CD4-positive, alpha-beta T cell treated with Interferon alpha-2 for 1 hour (primary cell): ENCODE measurements at regions not wholly inside any gene's neighbourhood (a gene's known extent, or its start where the extent isn't known, plus 50 kb on each side); places are given as distances from the start of the nearest gene placed in this dataset.
"Not testable (repeated sequence)": the region's sequence is repeated elsewhere in the genome, so short reads cannot be mapped to it uniquely, and the experiment has no call there.

ENCODE experiments used
- DNase-seq, 2 donors: peaks; one replicate each; pipeline ENCODE4 v3.0.0-alpha.2; 2020 to 2022

DNA sequence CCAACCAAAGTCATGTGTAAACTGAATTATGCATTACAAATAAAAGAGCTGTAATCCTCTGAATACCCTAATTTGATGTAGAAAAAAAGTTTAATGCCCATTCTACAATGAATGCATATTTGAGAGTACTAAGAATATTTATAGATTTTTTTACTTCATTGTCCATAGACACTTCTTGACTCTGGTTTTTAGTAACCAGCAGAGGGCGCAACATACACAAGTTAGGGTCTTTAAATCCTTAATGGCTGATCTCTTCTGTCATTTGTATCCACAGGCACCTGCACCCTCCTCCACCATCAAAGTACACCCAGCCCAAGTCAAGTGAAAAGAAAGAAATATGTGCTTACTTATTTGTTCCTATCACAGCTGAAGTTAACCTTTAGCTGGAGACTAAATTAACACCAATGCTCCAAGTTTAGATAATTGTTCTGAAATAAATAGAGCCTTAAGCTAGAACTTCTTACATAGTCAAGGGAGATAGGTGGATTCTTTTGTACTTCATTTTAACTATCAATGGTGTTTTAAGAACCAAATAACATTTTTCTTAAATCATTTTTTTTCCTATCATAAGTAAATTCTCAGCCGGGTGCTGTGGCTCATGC lies 524.2 kb upstream of the DAB2 start:
- DNase-seq = peak; percentile 61 to 79

DNA sequence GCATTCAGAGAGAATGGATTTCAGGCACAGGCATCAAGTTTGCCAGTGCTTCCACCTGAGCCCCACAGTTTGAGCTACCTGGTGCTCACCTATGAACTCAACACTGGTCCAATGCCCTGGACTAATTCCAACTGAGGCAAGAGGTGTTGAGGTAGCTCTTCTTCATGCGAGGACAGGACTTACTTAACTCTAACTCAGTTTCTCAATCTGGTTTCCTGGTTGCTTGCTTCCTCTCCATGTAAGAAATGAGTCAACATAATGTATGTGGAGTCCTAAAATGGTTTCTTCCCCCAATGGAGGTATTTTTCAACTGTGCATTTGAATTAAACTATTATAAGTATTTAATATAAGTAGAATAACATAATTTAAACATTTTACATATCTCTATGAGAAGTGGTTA lies 523.6 kb upstream of the DAB2 start:
- DNase-seq = no peak

DNA sequence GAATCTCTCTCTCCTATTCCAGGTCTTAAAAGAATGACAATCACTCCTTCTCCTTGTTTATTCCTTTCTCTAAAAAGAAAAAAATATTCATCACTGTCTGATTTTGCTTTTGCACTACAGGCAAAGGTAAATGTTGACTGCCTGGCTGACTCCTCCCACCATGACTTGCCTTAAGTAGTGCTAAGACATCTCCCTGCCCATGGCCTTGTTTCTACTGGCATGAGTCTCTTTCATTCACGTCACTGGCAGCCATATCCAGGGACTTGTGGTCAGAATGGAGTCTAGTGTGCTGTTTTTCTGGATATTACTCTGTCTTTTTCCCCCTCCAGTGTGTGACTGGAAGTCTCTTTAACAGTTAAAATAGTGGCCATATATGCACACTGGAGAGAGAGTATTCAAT lies 522.9 kb upstream of the DAB2 start:
- no peak for DNase-seq

DNA sequence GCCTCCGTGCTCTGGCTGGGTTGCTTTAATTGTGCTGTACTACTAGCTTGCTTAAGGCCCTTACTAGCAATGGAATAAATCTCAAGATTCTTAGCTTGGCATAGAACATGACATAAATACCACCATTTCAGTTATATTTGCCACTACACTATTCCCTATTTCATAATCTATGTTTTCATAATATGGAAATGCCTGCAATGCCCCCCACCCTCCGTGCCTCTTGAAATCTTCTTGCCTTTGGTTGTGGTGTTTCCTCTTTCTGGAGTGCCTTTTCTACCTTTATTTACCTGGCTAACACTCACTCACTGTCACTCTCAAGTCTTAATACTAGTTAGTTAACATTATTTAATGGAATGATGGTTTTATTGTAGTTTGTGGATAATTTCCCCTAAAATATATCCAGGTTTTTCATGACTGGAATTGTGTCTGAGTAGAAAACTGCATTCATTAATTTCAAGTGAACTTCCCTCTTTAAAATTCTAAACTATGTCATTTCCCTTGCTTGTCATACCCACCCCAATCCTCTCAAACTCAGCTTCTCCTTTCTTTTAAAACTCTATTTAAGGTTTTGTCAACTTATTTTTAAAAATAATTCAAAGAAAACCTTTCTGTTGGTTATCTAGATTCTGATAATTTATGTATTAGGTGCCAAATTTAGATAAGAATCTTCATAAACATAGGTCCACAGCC lies 521.7 kb upstream of the DAB2 start:
- DNase-seq = no peak

DNA sequence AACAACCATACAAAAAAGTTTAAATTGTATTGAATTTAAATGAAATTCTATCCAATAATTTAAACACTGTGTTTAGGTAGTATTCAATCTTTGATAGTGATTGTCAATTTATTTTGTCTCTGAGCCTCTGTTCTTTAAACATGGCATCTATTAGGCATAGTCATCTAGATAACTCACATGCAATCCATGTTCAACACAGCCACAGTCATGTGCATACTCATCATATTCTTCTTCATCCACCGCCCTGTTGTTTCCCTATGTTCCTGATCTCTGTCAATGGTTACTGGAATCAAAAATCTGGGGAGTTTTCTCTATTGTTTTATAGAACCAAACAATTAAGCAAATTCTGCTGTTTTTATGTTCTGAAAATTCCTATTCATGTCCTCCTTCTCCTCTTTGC lies 521.1 kb upstream of the DAB2 start:
- no peak for DNase-seq

DNA sequence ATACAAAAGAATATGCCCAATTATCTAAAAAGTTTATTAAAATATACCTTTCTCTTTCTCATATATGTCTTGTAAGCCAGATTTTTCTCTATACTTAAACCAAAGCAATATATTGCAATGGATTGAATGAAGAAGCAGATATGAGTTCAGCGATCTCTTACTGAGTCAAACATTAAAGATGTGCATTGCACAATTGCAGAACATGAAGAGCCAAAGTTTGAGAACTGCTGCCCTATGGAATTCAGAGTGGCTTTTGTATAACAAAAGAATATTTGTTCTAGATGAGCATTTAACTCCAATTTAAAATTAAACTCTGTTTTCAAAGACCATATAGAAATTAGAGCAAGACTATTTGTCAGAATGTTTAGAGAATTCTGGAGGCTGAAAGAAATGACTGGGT lies 519.0 kb upstream of the DAB2 start:
- DNase-seq = no peak

DNA sequence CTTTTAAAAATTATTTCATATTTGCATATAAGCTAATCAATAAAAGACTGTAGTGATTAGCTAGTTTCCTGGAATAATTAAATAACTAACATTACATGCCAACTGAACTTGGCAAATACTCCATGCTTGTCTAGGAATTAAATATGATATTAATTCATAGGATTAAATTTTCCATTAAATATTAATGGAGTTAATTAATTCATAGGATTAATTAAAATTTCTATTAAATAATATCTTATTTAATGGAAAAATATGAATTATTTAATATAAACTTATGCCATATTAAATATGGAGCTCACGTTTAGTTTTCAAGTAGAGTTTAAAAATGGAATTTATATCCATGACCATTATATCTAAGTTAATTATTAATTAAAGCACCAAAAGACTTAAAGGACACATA lies 517.8 kb upstream of the DAB2 start:
- DNase-seq = no peak

DNA sequence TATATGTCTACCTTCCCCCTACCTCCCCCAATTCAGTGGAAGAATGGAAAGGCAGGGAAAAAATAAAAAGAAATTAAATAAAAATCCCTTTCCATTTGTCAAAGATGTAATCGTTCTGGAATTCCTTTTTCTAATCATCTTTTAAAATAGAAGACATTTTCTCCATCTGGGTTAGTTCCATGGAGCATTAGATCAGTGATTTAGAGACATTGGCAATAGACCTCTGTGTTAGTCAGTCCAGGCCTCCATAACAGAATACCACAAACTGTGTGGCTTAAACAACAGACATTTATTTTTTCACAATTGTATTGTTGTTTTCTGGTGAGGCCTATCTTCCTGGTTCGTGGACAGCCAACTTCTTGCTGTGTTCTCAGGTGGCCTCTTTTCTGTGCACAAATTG lies 516.6 kb upstream of the DAB2 start:
- DNase-seq = no peak

DNA sequence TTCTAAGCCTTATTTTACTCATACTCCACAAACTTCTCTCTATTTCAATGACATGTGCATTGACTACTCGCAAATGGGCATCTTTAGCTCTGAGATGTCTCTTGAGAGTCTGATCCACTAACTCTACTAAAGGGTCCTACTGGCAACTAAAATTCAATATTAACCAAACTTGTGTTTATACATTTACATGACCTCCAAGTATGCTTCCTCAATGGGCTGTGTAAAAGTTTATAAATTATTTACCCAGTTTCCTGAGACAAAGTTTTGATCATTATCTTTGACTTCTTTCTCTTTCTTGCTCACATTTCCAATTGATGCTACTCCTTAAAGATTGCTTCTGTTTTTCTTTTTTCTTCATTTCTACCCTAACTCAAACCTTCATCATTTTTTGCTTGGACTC lies 510.1 kb upstream of the DAB2 start:
- no peak for DNase-seq

DNA sequence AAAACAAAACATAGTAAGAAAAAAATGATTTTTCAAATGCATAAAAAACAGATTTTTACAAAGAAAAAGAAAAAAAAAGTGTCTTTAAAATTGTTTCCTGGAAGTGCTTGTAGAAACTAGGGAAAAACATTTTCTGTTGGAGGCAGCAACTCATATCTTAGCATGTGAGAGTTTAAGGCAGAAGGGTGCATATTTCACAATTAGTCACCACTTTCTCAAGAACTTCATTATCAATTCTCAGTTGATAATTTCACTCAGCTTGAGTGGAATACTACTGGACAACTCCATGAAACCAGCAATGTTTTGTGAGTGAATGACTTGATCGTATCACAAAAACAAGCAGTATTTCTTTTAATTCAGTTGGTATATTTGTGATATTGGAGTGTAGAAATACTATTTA lies 508.3 kb upstream of the DAB2 start:
- no peak for DNase-seq

DNA sequence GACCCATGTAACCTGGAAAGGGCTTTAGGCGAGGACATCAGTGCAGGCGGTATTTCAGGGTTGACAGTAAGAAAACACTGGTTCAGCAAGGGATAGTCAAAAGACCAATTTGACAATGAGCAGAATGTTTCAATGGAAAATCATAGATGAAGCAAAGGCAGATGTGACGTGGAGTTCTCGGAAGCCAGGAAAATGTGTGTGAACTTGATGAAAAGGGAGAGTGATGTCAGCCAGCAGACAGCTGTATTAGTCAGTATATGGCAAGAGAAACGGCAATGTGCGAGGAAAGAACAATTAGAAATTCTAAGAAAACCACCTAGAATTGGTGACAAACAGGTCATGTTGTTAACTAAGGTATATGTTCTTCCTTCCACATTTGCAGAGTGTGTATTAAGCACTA lies 503.9 kb upstream of the DAB2 start:
- no peak for DNase-seq

DNA sequence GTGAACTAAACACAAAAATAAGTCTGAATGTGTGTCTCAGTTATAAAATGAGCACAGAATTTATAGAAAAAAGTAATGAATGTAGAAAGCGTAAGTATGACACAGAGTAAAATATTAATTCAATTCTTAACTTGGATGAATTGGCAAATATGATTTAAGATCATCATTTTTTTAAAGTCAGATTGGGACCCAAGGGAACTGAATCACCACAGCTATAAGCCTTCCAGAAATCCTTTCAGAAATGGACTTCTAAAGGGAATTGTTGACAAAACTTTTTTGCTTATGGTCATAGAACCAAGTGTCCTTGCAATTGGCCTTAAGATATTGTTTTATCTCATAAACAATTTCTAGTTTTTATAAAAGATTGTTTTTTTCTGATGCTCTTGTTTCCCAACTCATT lies 495.1 kb upstream of the DAB2 start:
- no peak for DNase-seq

DNA sequence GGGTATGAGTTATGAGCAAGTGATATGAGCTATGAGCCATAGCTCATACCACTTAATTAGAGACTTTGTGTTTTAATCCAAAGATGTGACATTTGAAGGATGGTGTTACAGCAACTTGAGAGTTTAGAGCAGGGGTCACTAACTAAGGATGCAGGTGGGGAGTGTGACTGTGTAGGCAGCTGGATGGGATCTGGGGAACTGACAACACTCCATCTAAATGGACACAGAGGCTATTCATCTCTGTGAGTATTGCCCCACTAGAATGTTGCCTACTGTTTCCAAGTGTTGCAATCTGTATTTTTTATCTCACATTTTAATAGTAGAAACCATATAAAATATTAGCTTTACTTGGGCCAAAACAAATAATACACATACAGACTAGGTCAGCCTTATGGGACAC lies 488.1 kb upstream of the DAB2 start:
- DNase-seq = no peak

DNA sequence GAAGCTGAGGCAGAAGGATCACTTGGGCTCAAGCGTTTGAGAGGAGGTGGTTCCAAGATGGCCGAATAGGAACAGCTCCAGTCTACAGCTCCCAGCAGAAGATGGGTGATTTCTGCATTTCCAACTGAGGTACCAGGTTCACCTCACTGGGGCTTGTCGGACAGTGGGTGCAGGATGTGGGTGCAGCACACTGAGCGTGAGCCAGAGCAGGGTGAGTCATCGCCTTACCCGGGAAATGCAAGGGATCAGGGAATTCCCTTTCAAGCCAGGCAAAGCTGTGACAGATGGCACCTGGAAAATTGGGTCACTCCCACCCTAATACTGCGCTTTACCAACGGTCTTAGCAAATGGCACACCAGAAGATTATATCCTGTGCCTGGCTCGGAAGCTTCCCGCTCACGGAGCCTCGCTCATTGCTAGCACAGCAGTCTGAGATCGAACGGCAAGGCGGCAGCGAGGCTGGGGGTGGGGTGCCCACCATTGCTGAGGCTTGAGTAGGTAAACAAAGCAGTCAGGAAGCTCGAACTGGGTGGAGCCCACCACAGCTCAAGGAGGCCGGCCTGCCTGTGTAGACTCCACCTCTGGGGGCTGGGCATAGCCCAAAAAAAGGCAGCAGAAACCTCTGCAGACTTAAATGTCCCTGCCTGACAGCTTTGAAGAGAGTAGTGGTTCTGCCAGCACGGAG lies 482.6 kb upstream of the DAB2 start:
- DNase-seq = not testable (repeated sequence)

DNA sequence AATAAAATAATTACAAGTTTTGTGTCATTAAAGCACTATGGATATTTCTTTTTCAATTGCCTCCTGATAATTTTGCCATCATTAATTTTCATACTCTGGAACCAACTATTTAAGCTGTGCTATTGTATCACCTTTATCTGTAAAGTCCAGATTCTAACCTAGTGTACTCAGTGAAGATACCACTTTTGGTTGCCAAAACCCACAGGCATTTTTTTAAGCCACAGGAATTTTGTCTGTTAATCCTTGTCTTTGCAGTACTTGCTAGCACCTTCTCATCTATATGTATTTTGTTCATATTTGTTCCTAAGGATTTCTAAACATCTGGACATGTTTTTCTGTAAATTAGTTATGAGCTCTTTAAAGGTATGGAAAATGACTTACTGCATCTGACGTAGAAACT lies 481.4 kb upstream of the DAB2 start:
- no peak for DNase-seq

DNA sequence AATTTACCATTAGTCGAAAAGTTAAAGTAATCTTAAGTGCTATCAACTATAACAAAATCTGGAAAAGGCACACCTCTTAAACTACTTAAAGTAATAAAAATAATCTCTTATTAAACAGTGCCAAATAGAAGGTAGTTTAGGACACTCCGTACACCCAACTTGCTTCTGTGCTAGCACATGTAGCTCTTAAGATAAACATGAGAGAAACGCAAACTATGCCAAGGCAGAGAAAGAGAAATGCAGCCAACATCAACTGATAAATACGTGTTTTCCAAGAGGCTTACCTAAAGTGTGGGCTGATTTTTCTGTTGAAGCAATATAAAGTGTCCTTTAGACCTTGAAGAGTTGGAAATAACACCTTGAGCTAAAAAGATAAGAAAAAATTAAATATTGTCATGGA lies 480.6 kb upstream of the DAB2 start:
- no peak for DNase-seq

DNA sequence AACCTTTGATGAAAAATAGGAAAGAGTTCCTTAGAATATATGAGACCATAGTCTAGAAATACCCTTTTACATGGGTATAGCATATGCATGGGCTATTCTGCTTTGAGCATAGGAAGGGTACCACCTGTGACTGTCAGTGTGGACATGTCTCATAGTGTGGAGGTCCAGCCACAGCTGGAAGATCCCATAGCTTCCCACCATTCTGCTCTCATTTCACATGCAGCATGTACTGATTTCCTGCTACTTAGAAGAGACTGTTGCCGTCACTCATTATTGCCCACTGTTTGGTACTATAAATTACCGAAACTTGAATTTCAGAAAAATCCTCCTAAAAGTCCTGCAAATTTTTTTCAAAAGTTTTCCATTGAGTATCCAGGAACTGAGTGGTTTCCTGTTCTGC lies 477.8 kb upstream of the DAB2 start:
- no peak for DNase-seq

DNA sequence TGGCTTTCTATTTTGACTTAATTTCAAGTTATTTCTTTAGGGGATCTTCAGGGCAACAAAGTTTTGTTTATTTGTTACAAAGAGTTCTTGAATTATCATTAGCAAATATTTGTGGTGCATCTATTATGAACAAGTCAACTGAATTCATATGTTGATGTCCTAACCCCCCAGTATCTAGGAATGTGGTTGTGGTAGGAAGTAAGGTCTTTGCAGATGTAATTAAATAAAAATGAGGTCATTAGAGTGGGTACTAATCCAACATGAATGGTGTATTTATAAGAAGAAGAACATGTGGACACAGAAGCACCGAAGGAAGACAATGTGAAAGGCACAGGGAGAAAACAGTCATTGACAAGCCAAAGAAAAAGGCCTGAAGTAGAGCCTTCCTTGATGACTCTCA lies 474.0 kb upstream of the DAB2 start:
- no peak for DNase-seq

DNA sequence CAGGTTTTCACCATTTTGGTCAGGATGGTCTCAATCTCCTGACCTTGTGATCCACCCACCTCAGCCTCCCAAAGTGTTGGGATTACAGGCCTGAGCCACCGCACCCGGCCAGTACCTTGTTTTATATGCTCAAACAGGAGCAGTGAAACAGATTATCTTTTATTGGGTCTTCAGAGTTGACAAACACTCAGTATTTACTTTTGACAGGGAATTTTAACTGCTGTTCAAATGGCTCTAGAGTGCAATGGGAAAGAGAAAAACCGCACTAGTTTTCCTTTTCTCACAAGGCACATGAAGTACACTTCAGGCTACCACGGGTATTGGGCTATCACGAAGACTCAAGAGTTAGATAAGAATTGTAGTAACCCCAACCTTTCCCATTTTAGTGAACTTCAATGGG lies 471.9 kb upstream of the DAB2 start:
- no peak for DNase-seq

DNA sequence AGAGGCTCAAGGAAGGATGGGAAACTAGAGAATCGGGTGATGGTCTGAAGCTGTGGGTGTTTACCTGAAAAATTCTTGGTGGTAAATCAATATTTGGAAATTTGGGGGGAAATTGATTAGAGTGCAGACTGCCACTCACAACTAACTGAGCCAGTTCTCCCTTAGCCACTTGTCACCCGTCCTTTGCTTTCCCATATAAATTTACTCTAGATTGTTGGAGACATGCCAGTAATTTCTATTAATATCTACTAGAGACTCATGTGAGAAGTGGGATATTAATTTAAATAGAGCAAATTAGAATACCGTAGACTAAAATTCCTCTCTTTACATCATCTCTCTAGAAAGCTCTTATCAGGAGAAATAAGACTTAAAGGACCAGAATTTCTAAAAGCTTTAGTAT lies 471.3 kb upstream of the DAB2 start:
- DNase-seq = no peak

DNA sequence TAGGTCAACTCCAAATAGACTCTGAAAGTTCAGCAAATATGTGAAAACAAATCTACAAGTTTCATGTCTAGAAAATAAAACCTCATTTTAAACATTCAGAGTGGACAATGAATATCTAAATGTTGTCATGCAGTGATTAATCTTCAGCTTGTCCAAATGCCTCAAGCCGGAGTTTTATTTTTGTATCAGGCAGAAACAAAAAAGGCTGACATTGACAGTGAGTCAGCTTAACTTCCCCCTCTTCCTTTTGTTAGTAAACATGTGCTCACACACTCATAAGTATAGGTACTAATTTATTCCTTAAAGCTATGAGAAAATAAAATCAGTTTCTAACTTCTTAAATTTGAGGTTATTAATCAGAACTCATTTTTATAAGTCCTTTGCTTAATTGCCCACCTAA lies 467.9 kb upstream of the DAB2 start:
- DNase-seq = no peak

DNA sequence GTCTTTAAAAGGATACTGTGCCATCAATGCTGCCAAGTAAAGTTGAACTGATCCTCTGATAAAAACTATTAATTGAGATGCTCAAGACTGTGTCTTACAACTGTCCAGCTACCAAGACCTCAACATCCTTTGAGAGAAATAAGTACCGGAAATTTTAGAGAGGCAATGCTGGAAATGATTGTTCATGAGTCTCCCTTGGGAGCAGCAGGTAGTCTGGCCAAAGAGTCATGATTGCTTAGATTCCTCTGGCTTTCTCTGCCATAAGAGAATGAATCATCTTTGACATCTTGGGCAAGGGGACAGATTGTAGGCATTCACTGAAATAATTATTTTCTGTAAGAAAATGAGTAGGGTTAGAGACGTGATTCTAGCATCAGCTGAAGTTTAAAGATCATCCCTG lies 466.6 kb upstream of the DAB2 start:
- no peak for DNase-seq

DNA sequence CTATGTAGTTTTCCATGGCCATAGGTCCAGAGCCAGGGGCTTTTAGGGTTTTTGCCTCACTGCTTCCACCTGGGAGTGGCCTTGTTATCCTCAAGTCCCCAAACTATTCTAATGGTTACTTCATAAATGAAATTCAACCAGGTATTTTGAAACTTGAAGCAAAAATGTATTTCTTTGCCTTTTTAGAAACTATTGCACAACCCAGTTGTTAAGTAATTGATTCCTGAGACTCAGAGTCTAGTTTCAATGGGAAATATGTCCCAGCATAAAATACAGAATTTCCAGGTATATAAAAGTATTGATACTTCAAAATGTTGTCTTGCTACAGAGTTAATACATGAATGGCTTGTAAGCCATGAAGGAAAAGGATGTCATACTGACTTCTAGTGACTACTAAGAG lies 456.2 kb upstream of the DAB2 start:
- DNase-seq = no peak

DNA sequence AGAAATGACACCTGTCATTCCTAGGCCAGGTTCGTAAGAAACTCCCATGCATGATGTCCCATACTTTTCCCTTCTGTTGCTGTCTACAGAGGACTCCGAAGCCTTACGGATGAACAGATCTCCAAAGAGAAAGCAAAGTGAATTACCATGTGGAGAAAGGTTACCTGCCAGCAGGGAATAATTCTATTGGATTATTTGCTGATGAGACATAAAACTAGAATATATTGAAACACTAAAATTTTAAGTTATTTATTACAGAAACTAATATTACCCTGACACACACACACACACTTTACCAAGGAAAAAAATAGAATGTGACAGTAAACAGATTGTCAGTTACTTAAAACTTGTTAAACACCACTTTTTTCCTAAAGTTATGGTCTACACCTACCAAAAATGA lies 452.7 kb upstream of the DAB2 start:
- no peak for DNase-seq

DNA sequence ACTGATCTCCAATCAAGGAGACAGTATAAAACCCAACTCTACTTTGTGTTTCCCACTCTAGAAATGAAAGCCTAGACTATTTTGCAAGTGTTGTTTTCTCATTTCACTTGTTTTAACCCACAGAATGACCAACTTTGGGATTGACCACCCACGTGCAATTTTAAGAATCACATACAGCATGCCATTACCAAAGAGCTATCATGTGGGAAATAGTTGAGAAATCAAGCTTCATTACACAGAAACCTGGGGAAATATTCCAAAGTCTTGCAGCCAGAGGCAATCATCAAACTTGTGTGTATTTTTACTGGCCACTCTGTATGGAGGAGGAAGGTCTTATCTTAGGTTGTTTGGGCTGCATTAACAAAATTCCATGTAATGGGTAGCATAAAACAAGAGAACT lies 451.4 kb upstream of the DAB2 start:
- DNase-seq = no peak
